ENCODE measurements at regions not wholly inside any gene's neighbourhood (a gene's known extent, or its start where the extent isn't known, plus 50 kb on each side); places are given as distances from the start of the nearest gene placed in this dataset.

DNA sequence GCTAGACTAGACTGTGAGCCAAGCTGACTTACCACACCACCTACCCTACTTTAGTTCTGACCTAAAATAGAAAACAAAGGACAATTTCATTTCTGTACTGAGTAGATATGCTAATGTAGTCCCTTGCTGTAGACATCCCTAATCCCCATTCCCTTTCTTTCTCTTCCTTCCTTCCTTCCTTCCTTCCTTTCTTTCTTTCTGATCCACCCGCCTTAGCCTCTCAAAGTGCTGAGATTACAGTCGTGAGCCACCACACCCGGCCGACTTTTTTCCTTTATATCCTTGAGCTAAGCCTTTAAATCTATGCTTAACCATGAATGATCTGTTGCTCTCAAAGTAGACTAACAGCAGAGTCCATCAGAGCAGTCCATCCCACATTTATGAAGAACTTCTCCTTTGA lies 465.0 kb downstream of the SLITRK6 start:
- TF ChIP-seq EZH2phosphoT487 (IDR thresholded peaks at IDR 0.05; ENCODE audit: borderline replicate concordance, low read depth, low read length), result no peak
- TF ChIP-seq, protein P1, sequence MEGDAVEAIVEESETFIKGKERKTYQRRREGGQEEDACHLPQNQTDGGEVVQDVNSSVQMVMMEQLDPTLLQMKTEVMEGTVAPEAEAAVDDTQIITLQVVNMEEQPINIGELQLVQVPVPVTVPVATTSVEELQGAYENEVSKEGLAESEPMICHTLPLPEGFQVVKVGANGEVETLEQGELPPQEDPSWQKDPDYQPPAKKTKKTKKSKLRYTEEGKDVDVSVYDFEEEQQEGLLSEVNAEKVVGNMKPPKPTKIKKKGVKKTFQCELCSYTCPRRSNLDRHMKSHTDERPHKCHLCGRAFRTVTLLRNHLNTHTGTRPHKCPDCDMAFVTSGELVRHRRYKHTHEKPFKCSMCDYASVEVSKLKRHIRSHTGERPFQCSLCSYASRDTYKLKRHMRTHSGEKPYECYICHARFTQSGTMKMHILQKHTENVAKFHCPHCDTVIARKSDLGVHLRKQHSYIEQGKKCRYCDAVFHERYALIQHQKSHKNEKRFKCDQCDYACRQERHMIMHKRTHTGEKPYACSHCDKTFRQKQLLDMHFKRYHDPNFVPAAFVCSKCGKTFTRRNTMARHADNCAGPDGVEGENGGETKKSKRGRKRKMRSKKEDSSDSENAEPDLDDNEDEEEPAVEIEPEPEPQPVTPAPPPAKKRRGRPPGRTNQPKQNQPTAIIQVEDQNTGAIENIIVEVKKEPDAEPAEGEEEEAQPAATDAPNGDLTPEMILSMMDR (conservative IDR thresholded peaks at IDR 0.05; ENCODE audit: low read length), result no peak
